Endothelial cell of umbilical vein (primary cell): ENCODE measurements at regions not wholly inside any gene's neighbourhood (a gene's known extent, or its start where the extent isn't known, plus 50 kb on each side); places are given as distances from the start of the nearest gene placed in this dataset.

Source experiments
- BruUV-seq: library from RNA; stranded (reverse); fragments of 400-500 nt; replicated peaks from 2 replicates; lab custom pipeline; 2021; lab: Mats Ljungman, UMichigan
- CTCF ChIA-PET: fragments of 300-600, 350-600 bp; sonication (Branson Sonifier 250); formaldehyde crosslinking; loops from one replicate; lab custom pipeline; 2021; ENCODE audit warnings: antibody characterized with exemption, inconsistent platforms; lab: Charles Lee
- POLR2A ChIA-PET: fragments of 300-600, 350-600 bp; sonication (Branson Sonifier 250); formaldehyde crosslinking; loops from one replicate; lab custom pipeline; 2021; ENCODE audit warnings: antibody characterized with exemption, inconsistent platforms; lab: Charles Lee
- DNase-seq: peaks from one replicate; pipeline ENCODE4 v3.0.0-alpha.2; 2011; ENCODE audit warnings: low read depth, low spot score
- FAIRE-seq: peaks from 2 replicates; lab custom pipeline; 2011; peaks lifted over from hg19 to GRCh38; lab: Jason Lieb, UNC
- H2AFZ ChIP-seq: 2 replicates; pipeline ENCODE4 v1.6.0; 2012; ENCODE audit warnings: low read depth, low read length, control low read depth, inconsistent platforms
- H3K27ac ChIP-seq: 2 replicates; pipeline ENCODE4 v1.5.1; 2011; ENCODE audit warnings: low read depth, mild to moderate bottlenecking, control low read depth, low read length, moderate library complexity; ENCODE audit not compliant: insufficient read depth
- H3K27me3 ChIP-seq, 2 experiments: 2 replicates each; pipeline versions ENCODE4 v1.6.0 to v1.6.1; 2011; ENCODE audit warnings: low read length in 2 of 2, mixed read lengths in 1 of 2; ENCODE audit not compliant: control insufficient read depth in 2 of 2, insufficient read depth in 2 of 2
- H3K36me3 ChIP-seq, 2 experiments: 2 replicates in 1 of 2; 3 replicates in 1 of 2; pipeline ENCODE4 v1.5.1; 2011; ENCODE audit warnings: low read length in 2 of 2, mild to moderate bottlenecking in 1 of 2, moderate library complexity in 1 of 2; ENCODE audit not compliant: control insufficient read depth in 2 of 2, insufficient read depth in 2 of 2; ENCODE audit errors: extremely low read depth in 1 of 2
- H3K4me1 ChIP-seq: 3 replicates; pipeline ENCODE4 v1.5.1; 2011; ENCODE audit warnings: mild to moderate bottlenecking, low read length; ENCODE audit not compliant: control insufficient read depth, insufficient read depth; ENCODE audit errors: extremely low read depth
- H3K4me2 ChIP-seq: 2 replicates; pipeline ENCODE4 v1.6.1; 2011; ENCODE audit warnings: low read length, control low read depth, mixed read lengths; ENCODE audit not compliant: insufficient read depth
- H3K4me3 ChIP-seq, 3 experiments: fragments of 200-600 bp in 1 of 3; sonication (generic), shearing (Covaris generic) in 1 of 3; replicated peaks in 1 of 3; 2 replicates each; pipeline ENCODE4 v1.5.1; 2011 to 2016; ENCODE audit warnings: control low read depth in 3 of 3, low read length in 3 of 3, mild to moderate bottlenecking in 2 of 3, inconsistent platforms in 1 of 3, low read depth in 1 of 3, moderate library complexity in 1 of 3; ENCODE audit not compliant: insufficient read depth in 1 of 3
- H3K79me2 ChIP-seq: 2 replicates; pipeline ENCODE4 v1.6.0; 2012; ENCODE audit warnings: low read length, inconsistent platforms; ENCODE audit not compliant: control insufficient read depth, insufficient read depth
- H3K9ac ChIP-seq: replicated peaks from 2 replicates; pipeline ENCODE3; 2011; ENCODE audit warnings: low read length, control low read depth; ENCODE audit not compliant: insufficient read depth; ENCODE audit errors: extremely low read depth
- H3K9me1 ChIP-seq: replicated peaks from 3 replicates; pipeline ENCODE4 v1.6.0; 2011; ENCODE audit warnings: mild to moderate bottlenecking, low read length; ENCODE audit not compliant: control insufficient read depth, insufficient read depth; ENCODE audit errors: extremely low read depth
- H3K9me3 ChIP-seq: replicated peaks from 2 replicates; pipeline ENCODE4 v1.5.1; 2012; ENCODE audit warnings: low read length, inconsistent platforms; ENCODE audit not compliant: control insufficient read depth, insufficient read depth
- H4K20me1 ChIP-seq: replicated peaks from 2 replicates; pipeline ENCODE3; 2011; ENCODE audit warnings: mild to moderate bottlenecking, low read length; ENCODE audit not compliant: control insufficient read depth, insufficient read depth; ENCODE audit errors: extremely low read depth
- CTCF ChIP-seq, 2 donors: IDR thresholded peaks; 1 replicate in 1 of 2; 2 replicates in 1 of 2; pipeline ENCODE4 v1.5.1; 2011; ENCODE audit warnings: low read length in 2 of 2, mild to moderate bottlenecking in 2 of 2, moderate library complexity in 2 of 2, control low read depth in 1 of 2, inconsistent platforms in 1 of 2, low read depth in 1 of 2; ENCODE audit not compliant: insufficient read depth in 1 of 2; ENCODE audit errors: extremely low read depth in 1 of 2
- EZH2 ChIP-seq: IDR thresholded peaks from 2 replicates; pipeline ENCODE4 v1.6.1; 2012; ENCODE audit warnings: borderline replicate concordance, low read depth, mild to moderate bottlenecking, moderate library complexity, low read length, inconsistent platforms; ENCODE audit not compliant: severe bottlenecking
- FOS ChIP-seq: IDR thresholded peaks from 2 replicates; pipeline ENCODE4 v1.6.1; 2011; ENCODE audit warnings: mild to moderate bottlenecking, low read length, moderate library complexity, borderline replicate concordance; ENCODE audit not compliant: insufficient read depth
- GATA2 ChIP-seq: IDR thresholded peaks from 2 replicates; pipeline ENCODE4 v1.7.0; 2011; ENCODE audit warnings: low read depth, mild to moderate bottlenecking, moderate library complexity, mixed read lengths, low read length; ENCODE audit not compliant: insufficient read length, insufficient read depth
- JUN ChIP-seq: IDR thresholded peaks from 2 replicates; pipeline ENCODE4 v1.6.1; 2011; ENCODE audit warnings: borderline replicate concordance, low read depth; ENCODE audit not compliant: insufficient read length, insufficient read depth
- MAX ChIP-seq: IDR thresholded peaks from 2 replicates; pipeline ENCODE4 v1.6.1; 2011; ENCODE audit not compliant: insufficient read depth, insufficient read length
- MYC ChIP-seq: IDR thresholded peaks from one replicate; pipeline ENCODE4 v1.6.1; 2011; ENCODE audit warnings: mild to moderate bottlenecking, low read depth, low read length
- POLR2A ChIP-seq: IDR thresholded peaks from 2 replicates; pipeline ENCODE4 v1.6.1; 2012; ENCODE audit warnings: low read depth, mild to moderate bottlenecking, control low read depth, low read length
- POLR2AphosphoS5 ChIP-seq: IDR thresholded peaks from 2 replicates; pipeline ENCODE4 v1.6.1; 2012; ENCODE audit warnings: low read depth, mild to moderate bottlenecking, control low read depth, low read length, moderate library complexity; ENCODE audit not compliant: insufficient read depth
- dilution Hi-C: fragments of 300-500 bp; cut with MboI; formaldehyde crosslinking; loops from one replicate; pipeline ENCODE4 v1.15.0; 2019; ENCODE audit warnings: low sequenced_read_pairs; ENCODE audit not compliant: extremely low pct_ligation_motif_present
- intact Hi-C: fragments of 100-400 bp; cut with micrococcal nuclease; formaldehyde crosslinking; loops from one replicate; pipeline ENCODE4 v1.10.0; 2022

- Histone ChIP-seq H2AFZ (no peak overlapping the region), H3K79me2 (no peaks in the 10 kb centered on the region), H3K36me3 (no peaks in the 10 kb centered on the region), H3K27ac (no peak overlapping the region), H4K20me1 (no peaks in the 10 kb centered on the region), H3K9ac (no peak overlapping the region), H3K9me3 (no peaks in the 10 kb centered on the region), H3K27me3 (no peaks in the 10 kb centered on the region), H3K4me1 (no peaks in the 10 kb centered on the region), H3K4me2 (no peak overlapping the region), H3K4me3 (no peak overlapping the region), H3K9me1 (no peaks in the 10 kb centered on the region)
- ChIA-PET POLR2A (no interaction called here), CTCF (no interaction called here)
- no peak for DNase-seq
- FAIRE-seq, result no peak
- intact Hi-C loops (no loop called here), dilution Hi-C loops (no loop called here)
- no peak for TF ChIP-seq MAX
- TF ChIP-seq MYC, result no peak
- TF ChIP-seq EZH2, result no peak
- no peak for TF ChIP-seq POLR2AphosphoS5
- no peak for TF ChIP-seq POLR2A
- TF ChIP-seq GATA2, result no peak
- no peak for TF ChIP-seq CTCF (IDR thresholded peaks at IDR 0.05; ENCODE audit: extremely low read depth in 1 of 2, insufficient read depth in 1 of 2, low read depth in 1 of 2, low read length in 2 of 2)
- no peak for TF ChIP-seq JUN
- TF ChIP-seq FOS, result no peak
- no TSS peak for BruUV-seq
Measured at GRCh38 chr3:21142949-21143348, 608.1 kb downstream of the ZNF385D start.
